ENCODE measurements at regions not wholly inside any gene's neighbourhood (a gene's known extent, or its start where the extent isn't known, plus 50 kb on each side); places are given as distances from the start of the nearest gene placed in this dataset.
A peak's percentile ranks its signal among the peaks of the same experiment; 100 is the strongest.
"Not testable (repeated sequence)": the region's sequence is repeated elsewhere in the genome, so short reads cannot be mapped to it uniquely, and the experiment has no call there.

- not testable (repeated sequence) for DNase-seq (ENCODE audit: low spot score)
These were observed 697.6 kb upstream of the SLITRK1 start for GRCh38 chr13:84579901-84580300.

- peak; percentile 16 for DNase-seq (ENCODE audit: low spot score)
These were observed 692.6 kb upstream of the SLITRK1 start for GRCh38 chr13:84574851-84575250.

GRCh38 chr13:84571264-84571663 lies 689.0 kb upstream of the SLITRK1 start:
- no peak for DNase-seq (ENCODE audit: low spot score)

DNA sequence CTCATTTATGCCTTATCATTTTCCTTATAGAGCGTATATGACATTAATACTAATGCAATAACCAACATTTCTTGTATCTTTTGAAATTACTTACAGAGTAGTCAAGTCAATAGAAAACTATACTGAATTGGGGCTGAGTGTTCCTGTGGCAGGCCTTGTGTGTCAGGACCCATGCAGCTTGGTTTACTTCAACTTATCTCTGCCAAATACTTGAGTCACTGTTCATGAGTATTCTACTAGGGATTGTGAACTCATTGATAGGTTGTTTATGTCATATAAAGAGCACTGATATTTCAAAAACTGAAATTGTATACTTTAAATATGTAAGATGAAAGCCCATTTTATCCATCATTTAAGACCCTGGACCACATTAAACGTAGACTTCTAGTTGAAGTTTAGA lies 688.6 kb upstream of the SLITRK1 start:
- no peak for DNase-seq (ENCODE audit: low spot score)

- no peak for DNase-seq (ENCODE audit: low spot score)
These were observed 687.1 kb upstream of the SLITRK1 start for GRCh38 chr13:84569366-84569765.

- no peak for DNase-seq (ENCODE audit: low spot score)
These were observed 685.6 kb upstream of the SLITRK1 start for GRCh38 chr13:84567848-84568247.

DNA sequence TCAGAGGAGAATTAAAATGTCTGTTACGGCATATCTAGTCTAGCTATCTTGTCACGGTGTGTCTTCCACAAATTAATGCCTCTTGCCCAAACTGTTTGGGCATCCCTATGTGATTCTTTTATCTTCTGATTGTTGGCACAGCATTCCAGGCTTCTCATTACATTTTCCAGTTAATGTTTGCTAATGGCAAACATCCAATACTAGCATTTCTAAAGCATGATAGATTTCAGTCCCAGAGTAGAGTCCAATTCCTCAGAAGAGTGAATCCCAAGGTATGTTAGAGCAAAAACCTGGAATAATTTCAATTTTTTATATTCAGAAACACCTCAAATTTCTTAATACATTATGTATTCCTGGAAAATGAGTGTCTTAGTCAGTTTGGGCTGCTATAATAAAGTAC lies 684.5 kb upstream of the SLITRK1 start:
- DNase-seq (ENCODE audit: low spot score) = no peak

GRCh38 chr13:84563611-84564010 lies 681.3 kb upstream of the SLITRK1 start:
- DNase-seq (ENCODE audit: low spot score) = no peak

DNA sequence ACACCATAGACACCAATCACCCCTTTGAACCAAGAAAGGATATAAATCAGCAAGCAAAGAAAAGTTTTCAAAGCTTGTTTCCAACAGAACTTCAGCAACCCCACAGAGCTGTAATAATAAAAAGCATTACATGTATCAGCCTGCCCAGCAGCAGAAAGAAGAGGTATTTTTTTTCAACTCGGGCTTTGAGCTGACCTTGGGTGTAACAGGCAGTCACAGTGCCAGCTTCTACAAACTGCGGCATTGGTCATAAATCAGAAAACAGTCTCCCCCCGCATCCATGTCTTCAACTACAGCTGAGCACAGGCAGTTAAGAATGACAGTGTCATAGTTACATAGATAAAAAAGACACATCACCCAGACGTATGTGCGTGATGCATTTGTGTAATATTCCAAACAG lies 671.0 kb upstream of the SLITRK1 start:
- DNase-seq (ENCODE audit: low spot score) = no peak

DNA sequence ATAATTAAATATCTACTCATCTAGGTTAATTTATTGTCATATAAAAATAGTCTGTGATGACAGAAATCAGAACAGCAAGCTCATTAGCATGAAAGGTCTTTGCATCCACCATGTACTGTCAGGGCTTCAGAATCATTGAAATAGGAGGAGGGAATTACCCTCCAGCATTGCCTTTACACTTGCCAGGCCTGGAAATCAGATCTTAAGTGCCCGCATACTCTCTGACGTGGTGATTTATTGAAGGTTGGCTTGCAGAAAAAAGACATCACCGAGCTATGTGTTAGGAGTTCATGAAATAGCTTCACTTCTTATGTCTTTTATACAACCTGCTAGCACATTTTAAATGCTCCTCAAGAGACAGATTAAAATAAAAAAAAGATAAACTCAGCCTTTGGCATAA lies 661.7 kb upstream of the SLITRK1 start:
- DNase-seq (ENCODE audit: low spot score) = no peak

DNA sequence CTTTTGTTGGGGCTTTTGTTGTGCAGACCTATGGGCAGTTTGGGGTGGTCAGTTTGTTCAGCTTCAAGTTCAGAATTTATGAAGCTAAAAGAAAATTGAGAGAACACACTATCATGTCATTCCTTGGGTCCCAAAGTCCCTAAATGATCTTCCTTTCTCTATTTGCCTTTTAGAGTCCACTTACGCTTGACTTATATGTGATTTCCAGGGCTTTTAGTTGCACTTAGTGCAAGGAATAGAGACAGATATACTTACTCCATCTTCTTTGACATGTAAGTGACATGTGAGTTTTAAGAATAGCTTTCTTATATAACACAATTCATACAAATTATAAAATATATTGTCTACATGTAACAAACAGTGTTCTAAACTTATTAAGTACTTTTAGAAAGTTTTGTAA lies 660.1 kb upstream of the SLITRK1 start:
- DNase-seq (ENCODE audit: low spot score) = no peak

GRCh38 chr13:84536906-84537305 lies 654.6 kb upstream of the SLITRK1 start:
- no peak for DNase-seq (ENCODE audit: low spot score)

GRCh38 chr13:84528408-84529070 lies 646.3 kb upstream of the SLITRK1 start:
- no peak for DNase-seq (ENCODE audit: low spot score)

GRCh38 chr13:84525865-84526264 lies 643.6 kb upstream of the SLITRK1 start:
- DNase-seq (ENCODE audit: low spot score) = no peak

DNA sequence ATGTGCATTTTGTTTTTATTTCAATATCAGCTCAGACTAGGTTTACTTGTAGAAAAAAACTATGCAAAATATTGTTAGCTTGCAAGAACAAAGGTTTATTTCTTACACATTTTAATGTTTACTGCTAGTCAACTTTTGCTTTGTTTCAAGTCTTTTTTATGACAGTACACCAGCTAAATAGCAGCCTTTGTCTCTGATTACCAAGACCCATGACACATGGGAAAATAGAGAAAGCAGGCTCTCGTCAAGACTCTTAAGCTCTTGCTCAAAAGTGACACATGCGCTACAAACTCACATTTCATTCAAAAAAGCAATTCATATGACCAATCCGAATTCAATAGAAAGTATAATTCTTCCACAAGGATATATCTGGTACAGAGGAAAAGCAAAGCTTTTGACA lies 642.3 kb upstream of the SLITRK1 start:
- DNase-seq (ENCODE audit: low spot score) = no peak

GRCh38 chr13:84500016-84500415 lies 617.7 kb upstream of the SLITRK1 start:
- no peak for DNase-seq (ENCODE audit: low spot score)

DNA sequence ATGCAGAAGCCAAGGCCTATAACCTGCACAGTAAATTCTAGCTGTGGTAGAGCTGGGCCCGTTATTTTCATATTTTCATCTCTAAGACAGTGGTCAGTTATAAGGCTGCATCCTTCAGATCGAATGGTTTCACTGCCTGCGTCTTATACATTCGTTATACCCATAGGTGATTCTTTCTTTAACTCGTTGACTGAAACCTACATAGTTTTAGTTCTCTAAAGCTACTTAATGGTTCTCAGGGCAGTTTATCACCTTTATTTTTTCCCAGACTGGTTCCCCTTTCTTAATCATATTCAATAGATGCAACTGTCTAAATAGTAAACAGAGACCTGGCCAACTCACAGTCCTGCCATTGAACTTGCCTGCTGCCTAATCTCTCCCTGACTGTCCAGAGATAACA lies 615.3 kb upstream of the SLITRK1 start:
- DNase-seq (ENCODE audit: low spot score) = no peak

GRCh38 chr13:84491952-84492351 lies 609.7 kb upstream of the SLITRK1 start:
- no peak for DNase-seq (ENCODE audit: low spot score)

DNA sequence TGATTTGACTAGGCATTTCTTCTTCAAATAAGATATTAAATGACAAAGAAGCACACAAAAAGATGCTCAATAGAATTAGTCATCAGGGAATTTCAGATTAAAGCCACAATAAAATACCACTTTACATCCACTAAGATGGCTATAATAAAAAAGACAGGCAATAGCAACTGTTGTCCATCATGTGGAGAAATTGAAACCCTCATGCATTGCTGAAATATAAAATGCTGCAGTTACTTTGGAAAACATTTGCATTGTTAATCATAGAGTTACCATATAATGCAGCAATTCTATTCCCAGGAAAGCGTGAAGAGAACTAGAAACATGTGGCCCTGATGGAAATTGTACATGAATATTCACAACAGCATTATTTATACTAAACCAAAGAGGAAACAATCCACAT lies 605.5 kb upstream of the SLITRK1 start:
- no peak for DNase-seq (ENCODE audit: low spot score)

GRCh38 chr13:84481958-84482357 lies 599.7 kb upstream of the SLITRK1 start:
- DNase-seq (ENCODE audit: low spot score) = no peak

DNA sequence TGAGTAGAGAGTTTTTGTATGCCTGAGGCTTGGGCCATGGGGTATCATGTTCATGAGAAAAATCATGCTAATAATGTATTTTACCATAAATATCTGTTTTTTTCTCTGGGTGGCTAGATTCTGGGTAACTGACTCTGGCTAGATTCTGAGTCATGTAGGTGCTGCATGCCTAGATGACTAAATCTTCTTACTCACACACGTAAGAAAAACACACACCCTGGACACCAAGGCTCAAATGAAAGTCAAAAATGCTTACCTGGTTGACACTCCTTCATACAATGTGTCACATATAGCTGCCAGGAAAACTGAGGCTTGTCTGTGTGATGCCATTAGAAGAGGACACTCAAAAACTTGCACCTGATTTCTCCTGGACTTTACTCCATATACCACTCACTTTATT lies 597.4 kb upstream of the SLITRK1 start:
- DNase-seq (ENCODE audit: low spot score) = no peak

DNA sequence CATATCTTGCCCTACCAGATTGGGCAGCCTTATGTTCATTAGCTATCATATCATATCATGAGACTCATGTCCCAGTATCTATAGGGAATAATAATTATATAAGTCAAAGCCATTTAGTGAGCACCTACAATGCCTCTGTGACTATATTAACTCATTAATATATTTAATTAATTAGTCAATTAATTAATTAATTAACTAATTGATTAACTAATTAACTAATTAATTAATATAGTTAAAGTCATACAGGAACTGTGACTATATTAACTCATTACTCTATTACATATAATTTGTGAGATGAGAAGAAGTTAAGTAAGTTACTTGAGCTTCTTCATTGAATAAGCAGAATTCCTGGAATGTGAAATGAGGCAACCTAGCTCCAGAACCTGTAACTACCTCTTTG lies 588.3 kb upstream of the SLITRK1 start:
- DNase-seq (ENCODE audit: low spot score) = no peak

GRCh38 chr13:84466461-84466860 lies 584.2 kb upstream of the SLITRK1 start:
- DNase-seq (ENCODE audit: low spot score) = no peak

GRCh38 chr13:84460989-84461388 lies 578.7 kb upstream of the SLITRK1 start:
- no peak for DNase-seq (ENCODE audit: low spot score)

Data from A172 (cell line).